H1 (cell line): ENCODE measurements at regions not wholly inside any gene's neighbourhood (a gene's known extent, or its start where the extent isn't known, plus 50 kb on each side); places are given as distances from the start of the nearest gene placed in this dataset.

Experiments
- CTCF ChIA-PET: fragments of 300-600 bp; sonication (Branson Sonifier 250); formaldehyde crosslinking; loops from one replicate; lab custom pipeline; 2021; ENCODE audit not compliant: partially characterized antibody; lab: Charles Lee
- POLR2A ChIA-PET: fragments of 300-600 bp; sonication (Branson Sonifier 250); formaldehyde crosslinking; loops from one replicate; lab custom pipeline; 2021; ENCODE audit warnings: inconsistent platforms; ENCODE audit not compliant: partially characterized antibody; lab: Charles Lee
- DNase-seq, 2 experiments: peaks; one replicate each; pipeline versions ENCODE4 v3.0.0 to v3.0.0-alpha.2; 2010 to 2022; ENCODE audit warnings: low spot score in 2 of 2, low read depth in 1 of 2, mixed read lengths in 1 of 2
- FAIRE-seq: peaks from 2 replicates; lab custom pipeline; 2011; peaks lifted over from hg19 to GRCh38; lab: Jason Lieb, UNC
- H2AFZ ChIP-seq: 2 replicates; pipeline ENCODE4 v1.8.1; 2012; ENCODE audit warnings: low read length, inconsistent platforms
- H2AK5ac ChIP-seq: 2 replicates; pipeline ENCODE4 v1.6.1; 2013; ENCODE audit warnings: low read depth, low read length
- H2BK120ac ChIP-seq: replicated peaks from 2 replicates; pipeline ENCODE3; 2013; ENCODE audit warnings: low read depth, low read length, inconsistent platforms
- H2BK12ac ChIP-seq: 2 replicates; pipeline ENCODE4 v1.6.1; 2013; ENCODE audit warnings: low read depth, low read length
- H2BK15ac ChIP-seq: 2 replicates; pipeline ENCODE4 v1.6.1; 2013; ENCODE audit warnings: low read length
- H2BK20ac ChIP-seq: 2 replicates; pipeline ENCODE4 v1.6.1; 2013; ENCODE audit warnings: low read length
- H2BK5ac ChIP-seq: 2 replicates; pipeline ENCODE4 v1.6.1; 2013; ENCODE audit warnings: low read depth, low read length
- H3K14ac ChIP-seq: 2 replicates; pipeline ENCODE4 v1.6.1; 2013; ENCODE audit warnings: inconsistent platforms; ENCODE audit not compliant: insufficient read length
- H3K18ac ChIP-seq: 2 replicates; pipeline ENCODE4 v1.6.1; 2013; ENCODE audit warnings: low read length; ENCODE audit errors: extremely low read depth
- H3K23ac ChIP-seq: 2 replicates; pipeline ENCODE4 v1.6.1; 2013; ENCODE audit warnings: inconsistent platforms; ENCODE audit not compliant: insufficient read length
- H3K23me2 ChIP-seq: 2 replicates; pipeline ENCODE4 v1.6.1; 2013; ENCODE audit warnings: low read depth, low read length
- H3K27ac ChIP-seq: 2 replicates; pipeline ENCODE4 v1.6.1; 2011; ENCODE audit warnings: low read depth, low read length, inconsistent platforms
- H3K27me3 ChIP-seq, 4 experiments: replicated peaks in 1 of 4; 1 replicate in 1 of 4; 2 replicates in 3 of 4; pipeline versions ENCODE4 v1.6.1 to v1.8.1; 2011 to 2013; ENCODE audit warnings: low read length in 3 of 4, mild to moderate bottlenecking in 3 of 4, inconsistent platforms in 2 of 4, mixed read lengths in 2 of 4, moderate library complexity in 1 of 4; ENCODE audit not compliant: control insufficient read depth in 3 of 4, insufficient read depth in 3 of 4; ENCODE audit errors: extremely low read depth in 1 of 4
- H3K36me3 ChIP-seq, 4 experiments: 2 replicates each; pipeline versions ENCODE4 v1.6.1 to v1.8.1; 2011 to 2013; ENCODE audit warnings: mild to moderate bottlenecking in 4 of 4, low read length in 3 of 4, moderate library complexity in 2 of 4, control low read depth in 1 of 4, inconsistent platforms in 1 of 4; ENCODE audit not compliant: insufficient read depth in 4 of 4, control insufficient read depth in 2 of 4
- H3K4ac ChIP-seq: replicated peaks from 2 replicates; pipeline ENCODE3; 2013; ENCODE audit warnings: low read length, low read depth, mixed read lengths, inconsistent platforms; ENCODE audit not compliant: insufficient read length
- H3K4me1 ChIP-seq, 4 experiments: replicated peaks in 1 of 4; 1 replicate in 1 of 4; 2 replicates in 3 of 4; pipeline versions ENCODE4 v1.6.1 to v1.8.1; 2011 to 2013; ENCODE audit warnings: low read length in 3 of 4, inconsistent platforms in 2 of 4, mixed read lengths in 1 of 4; ENCODE audit not compliant: insufficient read depth in 4 of 4, control insufficient read depth in 3 of 4
- H3K4me2 ChIP-seq, 2 experiments: 2 replicates each; pipeline versions ENCODE4 v1.6.1 to v1.8.1; 2011 to 2013; ENCODE audit warnings: low read depth in 2 of 2, low read length in 2 of 2, control low read depth in 1 of 2, inconsistent platforms in 1 of 2, mild to moderate bottlenecking in 1 of 2; ENCODE audit not compliant: insufficient read depth in 1 of 2
- H3K4me3 ChIP-seq, 4 experiments: fragments of 200-600, 300-600 bp in 1 of 4; sonication (generic), shearing (Covaris generic), sonication (Bioruptor Twin) in 1 of 4; 2 replicates each; pipeline versions ENCODE4 v1.5.1 to v1.8.1; 2011 to 2016; ENCODE audit warnings: low read length in 4 of 4, low read depth in 3 of 4, control low read depth in 2 of 4, inconsistent platforms in 2 of 4, mild to moderate bottlenecking in 2 of 4, mixed read lengths in 1 of 4, moderate library complexity in 1 of 4; ENCODE audit not compliant: insufficient read depth in 2 of 4; ENCODE audit errors: extremely low read depth in 1 of 4
- H3K56ac ChIP-seq: replicated peaks from 2 replicates; pipeline ENCODE3; 2013; ENCODE audit warnings: low read depth, mild to moderate bottlenecking, mixed read lengths, low read length, inconsistent platforms; ENCODE audit not compliant: insufficient read length
- H3K79me1 ChIP-seq: 2 replicates; pipeline ENCODE4 v1.6.1; 2013; ENCODE audit warnings: low read depth, low read length, control low read depth
- H3K79me2 ChIP-seq, 2 experiments: 2 replicates each; pipeline versions ENCODE4 v1.6.1 to v1.8.1; 2012 to 2013; ENCODE audit warnings: low read length in 2 of 2, mild to moderate bottlenecking in 2 of 2, inconsistent platforms in 1 of 2; ENCODE audit not compliant: insufficient read depth in 2 of 2, control insufficient read depth in 1 of 2
- H3K9ac ChIP-seq, 4 experiments: replicated peaks in 1 of 4; 1 replicate in 1 of 4; 2 replicates in 3 of 4; pipeline versions ENCODE4 v1.6.1 to v1.8.1; 2011 to 2013; ENCODE audit warnings: low read depth in 3 of 4, low read length in 3 of 4, control low read depth in 2 of 4, mild to moderate bottlenecking in 2 of 4, moderate library complexity in 2 of 4, inconsistent platforms in 1 of 4; ENCODE audit errors: extremely low read depth in 1 of 4
- H3K9me3 ChIP-seq, 2 experiments: 2 replicates each; pipeline versions ENCODE4 v1.6.1 to v1.8.1; 2012 to 2013; ENCODE audit warnings: mild to moderate bottlenecking in 2 of 2, moderate library complexity in 2 of 2, control low read depth in 1 of 2, inconsistent platforms in 1 of 2, low read depth in 1 of 2, low read length in 1 of 2, mixed read lengths in 1 of 2; ENCODE audit not compliant: insufficient read depth in 2 of 2
- H4K20me1 ChIP-seq, 2 experiments: replicated peaks in 1 of 2; 2 replicates each; pipeline versions ENCODE3 to v1.8.1; 2011 to 2013; ENCODE audit warnings: inconsistent platforms in 2 of 2, low read length in 2 of 2, mild to moderate bottlenecking in 1 of 2; ENCODE audit not compliant: insufficient read depth in 2 of 2, control insufficient read depth in 1 of 2
- H4K5ac ChIP-seq: 2 replicates; pipeline ENCODE4 v1.6.1; 2013; ENCODE audit warnings: low read length, low read depth, mixed read lengths, inconsistent platforms; ENCODE audit not compliant: insufficient read length
- H4K8ac ChIP-seq: 2 replicates; pipeline ENCODE4 v1.8.0; 2013; ENCODE audit warnings: mild to moderate bottlenecking, moderate library complexity, low read length, inconsistent platforms; ENCODE audit not compliant: insufficient read depth; ENCODE audit errors: extremely low read depth
- H4K91ac ChIP-seq: replicated peaks from 2 replicates; pipeline ENCODE3; 2013; ENCODE audit warnings: low read length, mixed read lengths, inconsistent platforms; ENCODE audit not compliant: insufficient read length
- CBX8 ChIP-seq: fragments of 300-800, 300-1000 bp; sonication (generic); IDR thresholded peaks from 2 replicates; pipeline ENCODE4 v1.7.1; 2016; ENCODE audit warnings: low read depth, low read length, borderline replicate concordance
- NRF1 ChIP-seq: IDR thresholded peaks from 2 replicates; pipeline ENCODE4 v1.6.1; 2011; ENCODE audit warnings: mild to moderate bottlenecking, low read depth, low read length, improper control_type of control experiment
- PHF8 ChIP-seq: fragments of 200-600 bp; sonication (generic); conservative IDR thresholded peaks from 2 replicates; pipeline ENCODE4 v1.7.1; 2012; ENCODE audit warnings: low read depth, mild to moderate bottlenecking, inconsistent platforms, low read length, moderate library complexity
- POLR2A ChIP-seq, 2 experiments: IDR thresholded peaks; 1 replicate in 1 of 2; 2 replicates in 1 of 2; pipeline ENCODE4 v1.6.1; 2011; ENCODE audit warnings: low read depth in 2 of 2, low read length in 2 of 2, mild to moderate bottlenecking in 2 of 2; ENCODE audit errors: control extremely low read depth in 1 of 2
- RBBP5 ChIP-seq: IDR thresholded peaks from 2 replicates; pipeline ENCODE4 v1.7.1; 2012; ENCODE audit warnings: low read depth, mild to moderate bottlenecking, inconsistent platforms, low read length, moderate library complexity, borderline replicate concordance
- RXRA ChIP-seq: IDR thresholded peaks from 2 replicates; pipeline ENCODE4 v1.6.1; 2011; ENCODE audit warnings: low read depth, mild to moderate bottlenecking, low read length, moderate library complexity; ENCODE audit not compliant: insufficient read depth
- SP1 ChIP-seq: IDR thresholded peaks from 2 replicates; pipeline ENCODE4 v1.6.1; 2011; ENCODE audit warnings: low read depth, low read length
- TAF1 ChIP-seq: IDR thresholded peaks from 2 replicates; pipeline ENCODE4 v1.6.1; 2011; ENCODE audit warnings: mild to moderate bottlenecking, low read depth, low read length
- WGBS, 2 experiments: shearing (Covaris generic) in 1 of 2; methylation state at CpG; one replicate each; pipeline versions ENCODE4 v1.1.6 to v1.1.7; 2013 to 2015; ENCODE audit warnings: low lambda C conversion rate in 2 of 2, mixed read lengths in 2 of 2, inconsistent platforms in 1 of 2, low coverage in 1 of 2, missing lambda C conversion rate in 1 of 2; ENCODE audit not compliant: insufficient replicate concordance in 2 of 2, insufficient coverage in 1 of 2, insufficient read length in 1 of 2; ENCODE audit errors: extremely low coverage in 1 of 2, missing lambda C conversion rate in 1 of 2; 5-methylcytosine and 5-hydroxymethylcytosine counted together
- TF ChIP-seq, protein P1 (sequence below): IDR thresholded peaks from 2 replicates; pipeline ENCODE4 v1.6.1; 2012; ENCODE audit warnings: inconsistent platforms

DNA sequence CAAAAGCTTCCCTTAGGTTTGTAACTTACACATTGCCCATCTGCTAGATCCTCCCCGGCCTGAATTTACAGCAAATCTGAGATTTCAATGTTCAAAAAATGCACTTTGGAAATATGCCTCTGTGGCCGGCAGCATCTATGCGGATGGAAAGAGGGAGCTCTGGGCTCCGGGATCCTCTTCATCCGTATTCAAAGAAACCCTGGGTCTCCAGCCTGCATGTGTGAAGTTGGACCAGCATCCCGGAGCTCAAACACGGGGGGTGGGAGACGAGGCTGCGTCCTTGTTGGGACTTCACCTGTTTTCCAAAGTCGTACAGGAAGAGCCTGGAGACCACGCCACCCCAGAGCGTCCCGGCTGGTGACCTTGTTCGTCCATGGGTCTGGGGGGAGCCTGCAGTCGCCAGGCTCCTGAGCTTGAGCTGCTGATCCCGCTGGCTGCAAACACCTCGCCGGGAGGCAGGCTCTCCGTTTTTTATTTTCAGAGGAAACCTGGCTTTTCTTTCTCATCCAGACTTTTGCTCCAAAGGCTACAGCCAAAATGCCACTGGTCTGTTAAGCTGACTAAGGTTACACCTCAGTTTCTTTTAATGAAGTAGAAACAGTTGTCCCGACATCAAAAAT is 77.4 kb downstream of the PTGR3 start:
- no peaks in the 10 kb centered on the region for H3K79me1 ChIP-seq
- no peak overlapping the region for H2BK15ac ChIP-seq
- no peak overlapping the region for H4K8ac ChIP-seq
- H4K20me1 ChIP-seq: peaks cover 0 to 6% of the 10 kb centered on the region in 2 experiments
- no peak overlapping the region for H2AK5ac ChIP-seq
- H3K23ac ChIP-seq: no peak overlapping the region
- no peaks in the 10 kb centered on the region for H3K23me2 ChIP-seq
- H3K27me3 ChIP-seq: no peaks in the 10 kb centered on the region
- H4K5ac ChIP-seq: no peak overlapping the region
- no peaks in the 10 kb centered on the region for H3K4me1 ChIP-seq
- H3K4me3 ChIP-seq: no peak overlapping the region
- no peak overlapping the region for H2BK5ac ChIP-seq
- CTCF ChIA-PET: interaction anchor here (0.6 to 1.4 kb wide), 7 partner anchors 13 to 655 kb away, joined by 3 to 6 read pairs (median 3); no protein-coding TSS in a partner anchor
- H3K56ac ChIP-seq: no peak overlapping the region
- no peak overlapping the region for H2BK12ac ChIP-seq
- no peak for FAIRE-seq
- POLR2A ChIA-PET: no interaction called here
- H3K9me3 ChIP-seq: no peaks in the 10 kb centered on the region
- no peaks in the 10 kb centered on the region for H3K36me3 ChIP-seq
- H3K18ac ChIP-seq: no peak overlapping the region
- no peak overlapping the region for H3K4ac ChIP-seq
- no peak overlapping the region for H3K9ac ChIP-seq
- no peak overlapping the region for H4K91ac ChIP-seq
- H2BK120ac ChIP-seq: no peak overlapping the region
- 93% methylated on average over 20 of the region's 20 CpGs; no CpG with 5 or more reads in 1 of the 2 experiments for WGBS, 2 experiments
- H2BK20ac ChIP-seq: no peak overlapping the region
- no peak overlapping the region for H3K4me2 ChIP-seq
- H2AFZ ChIP-seq: 0 out of 2 replicates have a peak overlapping the region, but pooled peaks have one; percentile 28
- DNase-seq: peak in 1 of 2 experiments; percentile 43
- H3K14ac ChIP-seq: no peak overlapping the region
- no peaks in the 10 kb centered on the region for H3K79me2 ChIP-seq
- H3K27ac ChIP-seq: no peak overlapping the region
- TF ChIP-seq RBBP5 (no peak), NRF1 (no peak), TAF1 (no peak), SP1 (no peak), CBX8 (no peak), PHF8 (no peak), RXRA (no peak), POLR2A (IDR thresholded peaks at IDR 0.05; ENCODE audit: control extremely low read depth in 1 of 2, low read depth in 2 of 2, low read length in 2 of 2) (no peak)
- TF ChIP-seq, protein P1, sequence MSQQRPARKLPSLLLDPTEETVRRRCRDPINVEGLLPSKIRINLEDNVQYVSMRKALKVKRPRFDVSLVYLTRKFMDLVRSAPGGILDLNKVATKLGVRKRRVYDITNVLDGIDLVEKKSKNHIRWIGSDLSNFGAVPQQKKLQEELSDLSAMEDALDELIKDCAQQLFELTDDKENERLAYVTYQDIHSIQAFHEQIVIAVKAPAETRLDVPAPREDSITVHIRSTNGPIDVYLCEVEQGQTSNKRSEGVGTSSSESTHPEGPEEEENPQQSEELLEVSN: no peak
